HCT116 (cell line): ENCODE measurements at regions not wholly inside any gene's neighbourhood (a gene's known extent, or its start where the extent isn't known, plus 50 kb on each side); places are given as distances from the start of the nearest gene placed in this dataset.
"Not testable (repeated sequence)": the region's sequence is repeated elsewhere in the genome, so short reads cannot be mapped to it uniquely, and the experiment has no call there.

Experiments used
- ATAC-seq: fragments of 200-7000 bp; cut with Tn5 transposase; 2 replicates; pipeline ENCODE4 v1.9.1; 2020; ENCODE audit warnings: mild to moderate bottlenecking, moderate library complexity
- BruUV-seq: library from RNA; stranded (reverse); fragments of 400-500 nt; replicated peaks from 2 replicates; lab custom pipeline; 2021; lab: Mats Ljungman, UMichigan
- CTCF ChIA-PET: fragments of 300-600 bp; sonication (Branson Sonifier 250); formaldehyde crosslinking; loops from one replicate; lab custom pipeline; 2021; ENCODE audit warnings: antibody characterized with exemption; lab: Charles Lee
- POLR2A ChIA-PET: fragments of 300-600, 350-600 bp; sonication (Branson Sonifier 250); formaldehyde crosslinking; loops from one replicate; lab custom pipeline; 2021; ENCODE audit warnings: antibody characterized with exemption; lab: Charles Lee
- RAD21 ChIA-PET, 2 experiments: fragments of 300-600 bp; sonication (Branson Sonifier 250); formaldehyde crosslinking; loops; one replicate each; lab custom pipeline; 2023; ENCODE audit warnings: low total read pairs in 2 of 2; ENCODE audit not compliant: uncharacterized antibody in 2 of 2, unreplicated experiment in 2 of 2, low non-redundant PET in 1 of 2; lab: Charles Lee
- DNase-seq: peaks from one replicate; pipeline ENCODE4 v3.0.0-alpha.2; 2010; ENCODE audit warnings: low read depth, low spot score
- H2AFZ ChIP-seq: fragments of 200-600 bp; shearing (Covaris generic), sonication (generic); 2 replicates; pipeline ENCODE4 v1.6.1; 2017; ENCODE audit warnings: low read depth, mixed run types, mixed read lengths, antibody characterized with exemption, low read length; ENCODE audit not compliant: poor library complexity, severe bottlenecking
- H3K27ac ChIP-seq: 2 replicates; pipeline ENCODE4 v1.5.1; 2012; ENCODE audit warnings: low read depth, low read length
- H3K27me3 ChIP-seq: fragments of 200-600 bp; sonication (generic); 2 replicates; pipeline ENCODE4 v1.6.1; 2016; ENCODE audit warnings: mixed run types, low read length, mixed read lengths; ENCODE audit not compliant: insufficient read depth
- H3K36me3 ChIP-seq, 2 experiments: fragments of 200-500 bp in 1 of 2; fragments of 200-600 bp in 1 of 2; sonication (Bioruptor generic) in 1 of 2; sonication (generic) in 1 of 2; 2 replicates each; pipeline versions ENCODE4 v1.5.1 to v1.6.1; 2014 to 2016; ENCODE audit warnings: low read length in 2 of 2, inconsistent platforms in 1 of 2, mixed read lengths in 1 of 2, mixed run types in 1 of 2; ENCODE audit not compliant: insufficient read depth in 2 of 2, control insufficient read depth in 1 of 2
- H3K4me1 ChIP-seq, 2 experiments: fragments of 200-600 bp in 1 of 2; sonication (generic) in 1 of 2; 2 replicates each; pipeline versions ENCODE4 v1.5.1 to v1.6.1; 2012 to 2017; ENCODE audit warnings: low read length in 2 of 2, inconsistent platforms in 1 of 2, mild to moderate bottlenecking in 1 of 2, mixed read lengths in 1 of 2, mixed run types in 1 of 2, moderate library complexity in 1 of 2; ENCODE audit not compliant: insufficient read depth in 2 of 2, control insufficient read depth in 1 of 2
- H3K4me2 ChIP-seq: fragments of 200-600 bp; sonication (generic); 2 replicates; pipeline ENCODE4 v1.6.1; 2017; ENCODE audit warnings: mixed run types, low read length, mixed read lengths
- H3K4me3 ChIP-seq, 2 experiments: fragments of 200-600 bp in 1 of 2; sonication (generic) in 1 of 2; replicated peaks in 1 of 2; 2 replicates each; pipeline ENCODE4 v1.5.1; 2011 to 2016; ENCODE audit warnings: low read length in 2 of 2, control low read depth in 1 of 2, low read depth in 1 of 2, mild to moderate bottlenecking in 1 of 2, mixed read lengths in 1 of 2, mixed run types in 1 of 2
- H3K79me2 ChIP-seq: fragments of 200-600 bp; sonication (generic); 2 replicates; pipeline ENCODE4 v1.6.1; 2017; ENCODE audit warnings: mild to moderate bottlenecking, mixed run types, low read length, moderate library complexity, mixed read lengths; ENCODE audit not compliant: insufficient read depth
- H3K9ac ChIP-seq: fragments of 200-600 bp; sonication (generic); 2 replicates; pipeline ENCODE4 v1.6.1; 2016; ENCODE audit warnings: low read length, mixed read lengths
- H3K9me2 ChIP-seq: fragments of 200-600 bp; sonication (generic), shearing (Covaris generic); 2 replicates; pipeline ENCODE4 v1.6.1; 2017; ENCODE audit warnings: mixed run types, mild to moderate bottlenecking, moderate library complexity; ENCODE audit not compliant: insufficient read depth
- H3K9me3 ChIP-seq, 2 experiments: fragments of 200-500 bp in 1 of 2; fragments of 200-600 bp in 1 of 2; sonication (Bioruptor generic) in 1 of 2; sonication (generic) in 1 of 2; 2 replicates each; pipeline ENCODE4 v1.6.1; 2014 to 2017; ENCODE audit warnings: low read length in 2 of 2, mixed read lengths in 2 of 2, inconsistent platforms in 1 of 2, low read depth in 1 of 2, mild to moderate bottlenecking in 1 of 2, mixed run types in 1 of 2, moderate library complexity in 1 of 2; ENCODE audit not compliant: control insufficient read depth in 1 of 2, insufficient read depth in 1 of 2
- H4K20me1 ChIP-seq: fragments of 200-600 bp; sonication (generic), shearing (Covaris generic); 2 replicates; pipeline ENCODE4 v1.6.1; 2017; ENCODE audit warnings: mixed run types, mild to moderate bottlenecking, moderate library complexity; ENCODE audit not compliant: insufficient read depth
- CBX3 ChIP-seq: IDR thresholded peaks from 2 replicates; pipeline ENCODE4 v1.6.1; 2012; ENCODE audit warnings: low read depth
- ELF1 ChIP-seq: IDR thresholded peaks from 2 replicates; pipeline ENCODE4 v1.6.1; 2012; ENCODE audit warnings: low read depth, borderline replicate concordance
- EZH2 ChIP-seq: fragments of 200-600 bp; sonication (generic); IDR thresholded peaks from 2 replicates; pipeline ENCODE4 v1.6.1; 2017; ENCODE audit warnings: antibody characterized with exemption, mixed run types
- JUND ChIP-seq: IDR thresholded peaks from 2 replicates; pipeline ENCODE4 v1.6.1; 2012
- POLR2A ChIP-seq: IDR thresholded peaks from 2 replicates; pipeline ENCODE4 v1.7.0; 2011; ENCODE audit warnings: borderline replicate concordance; ENCODE audit not compliant: insufficient read depth, insufficient read length; ENCODE audit errors: extremely low read depth
- SIN3A ChIP-seq: IDR thresholded peaks from 2 replicates; pipeline ENCODE4 v1.6.1; 2012; ENCODE audit warnings: low read depth
- SP1 ChIP-seq: IDR thresholded peaks from 2 replicates; pipeline ENCODE4 v1.6.1; 2012; ENCODE audit warnings: low read depth
- SRF ChIP-seq: IDR thresholded peaks from 2 replicates; pipeline ENCODE4 v1.6.1; 2012; ENCODE audit warnings: low read depth
- TCF7L2 ChIP-seq: IDR thresholded peaks from 2 replicates; pipeline ENCODE4 v1.7.0; 2011; ENCODE audit warnings: borderline replicate concordance, inconsistent platforms; ENCODE audit not compliant: insufficient read depth, insufficient read length; ENCODE audit errors: extremely low read depth
- ZNF274 ChIP-seq: fragments of 200-500 bp; sonication (Bioruptor generic); IDR thresholded peaks from 2 replicates; pipeline ENCODE4 v1.6.1; 2014; ENCODE audit warnings: mild to moderate bottlenecking, low read depth, low read length, inconsistent platforms
- intact Hi-C: fragments of 100-400 bp; cut with micrococcal nuclease; formaldehyde crosslinking; loops from 2 replicates; pipeline ENCODE4 v1.10.0; 2022
- TF ChIP-seq, protein P1 (sequence below): IDR thresholded peaks from 2 replicates; pipeline ENCODE4 v1.6.1; 2012
- TF ChIP-seq, protein P2 (sequence below): IDR thresholded peaks from 2 replicates; pipeline ENCODE4 v1.6.1; 2011; ENCODE audit warnings: mild to moderate bottlenecking, low read length, moderate library complexity; ENCODE audit not compliant: insufficient replicate concordance; ENCODE audit errors: extremely low read depth
- TF ChIP-seq, protein P3 (sequence below), 3 experiments: fragments of 200-600 bp in 1 of 3; sonication (generic) in 1 of 3; IDR thresholded peaks in 2 of 3; conservative IDR thresholded peaks in 1 of 3; 2 replicates each; pipeline ENCODE4 v1.5.1; 2012 to 2017; ENCODE audit warnings: low read depth in 2 of 3, low read length in 2 of 3, antibody characterized with exemption in 1 of 3, borderline replicate concordance in 1 of 3, control low read depth in 1 of 3, mild to moderate bottlenecking in 1 of 3, mixed read lengths in 1 of 3, mixed run types in 1 of 3, moderate library complexity in 1 of 3; ENCODE audit not compliant: insufficient read depth in 1 of 3
- TF ChIP-seq, protein P4 (sequence below): IDR thresholded peaks from 2 replicates; pipeline ENCODE4 v1.6.1; 2012; ENCODE audit warnings: low read depth

GRCh38 chr6:134569996-134570395 lies 252.1 kb upstream of the SGK1 start:
- RAD21 ChIA-PET, DNase-seq, H3K4me3 ChIP-seq, H3K9me3 ChIP-seq, H3K4me2 ChIP-seq, H3K9ac ChIP-seq, H3K79me2 ChIP-seq, intact Hi-C loops, H3K27me3 ChIP-seq, H4K20me1 ChIP-seq, BruUV-seq, POLR2A ChIA-PET, H3K9me2 ChIP-seq, H2AFZ ChIP-seq, H3K27ac ChIP-seq, H3K36me3 ChIP-seq, CTCF ChIA-PET, H3K4me1 ChIP-seq, ATAC-seq: not testable (repeated sequence)

- no peak overlapping the region for H3K4me2 ChIP-seq
- no peaks in the 10 kb centered on the region for H3K27me3 ChIP-seq
- no TSS peak for BruUV-seq
- no peaks in the 10 kb centered on the region for H3K9me3 ChIP-seq
- no peaks in the 10 kb centered on the region for H4K20me1 ChIP-seq
- no peaks in the 10 kb centered on the region for H3K9me2 ChIP-seq
- no peak overlapping the region for H3K4me3 ChIP-seq
- ChIA-PET CTCF (no interaction called here), RAD21 (no interaction called here), POLR2A (no interaction called here)
- H3K79me2 ChIP-seq = no peaks in the 10 kb centered on the region
- H3K36me3 ChIP-seq = no peaks in the 10 kb centered on the region
- no peak for ATAC-seq
- intact Hi-C loops = no loop called here
- no peak overlapping the region for H2AFZ ChIP-seq
- no peak overlapping the region for H3K27ac ChIP-seq
- no peak for DNase-seq
- no peaks in the 10 kb centered on the region for H3K4me1 ChIP-seq
- H3K9ac ChIP-seq = no peak overlapping the region
- TF ChIP-seq SRF = no peak
- TF ChIP-seq SP1 = no peak
- TF ChIP-seq, protein P1, sequence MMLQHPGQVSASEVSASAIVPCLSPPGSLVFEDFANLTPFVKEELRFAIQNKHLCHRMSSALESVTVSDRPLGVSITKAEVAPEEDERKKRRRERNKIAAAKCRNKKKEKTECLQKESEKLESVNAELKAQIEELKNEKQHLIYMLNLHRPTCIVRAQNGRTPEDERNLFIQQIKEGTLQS = no peak
- no peak for TF ChIP-seq TCF7L2
- TF ChIP-seq, protein P2, sequence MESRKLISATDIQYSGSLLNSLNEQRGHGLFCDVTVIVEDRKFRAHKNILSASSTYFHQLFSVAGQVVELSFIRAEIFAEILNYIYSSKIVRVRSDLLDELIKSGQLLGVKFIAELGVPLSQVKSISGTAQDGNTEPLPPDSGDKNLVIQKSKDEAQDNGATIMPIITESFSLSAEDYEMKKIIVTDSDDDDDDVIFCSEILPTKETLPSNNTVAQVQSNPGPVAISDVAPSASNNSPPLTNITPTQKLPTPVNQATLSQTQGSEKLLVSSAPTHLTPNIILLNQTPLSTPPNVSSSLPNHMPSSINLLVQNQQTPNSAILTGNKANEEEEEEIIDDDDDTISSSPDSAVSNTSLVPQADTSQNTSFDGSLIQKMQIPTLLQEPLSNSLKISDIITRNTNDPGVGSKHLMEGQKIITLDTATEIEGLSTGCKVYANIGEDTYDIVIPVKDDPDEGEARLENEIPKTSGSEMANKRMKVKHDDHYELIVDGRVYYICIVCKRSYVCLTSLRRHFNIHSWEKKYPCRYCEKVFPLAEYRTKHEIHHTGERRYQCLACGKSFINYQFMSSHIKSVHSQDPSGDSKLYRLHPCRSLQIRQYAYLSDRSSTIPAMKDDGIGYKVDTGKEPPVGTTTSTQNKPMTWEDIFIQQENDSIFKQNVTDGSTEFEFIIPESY = no peak
- no peak for TF ChIP-seq ELF1
- TF ChIP-seq, protein P3, sequence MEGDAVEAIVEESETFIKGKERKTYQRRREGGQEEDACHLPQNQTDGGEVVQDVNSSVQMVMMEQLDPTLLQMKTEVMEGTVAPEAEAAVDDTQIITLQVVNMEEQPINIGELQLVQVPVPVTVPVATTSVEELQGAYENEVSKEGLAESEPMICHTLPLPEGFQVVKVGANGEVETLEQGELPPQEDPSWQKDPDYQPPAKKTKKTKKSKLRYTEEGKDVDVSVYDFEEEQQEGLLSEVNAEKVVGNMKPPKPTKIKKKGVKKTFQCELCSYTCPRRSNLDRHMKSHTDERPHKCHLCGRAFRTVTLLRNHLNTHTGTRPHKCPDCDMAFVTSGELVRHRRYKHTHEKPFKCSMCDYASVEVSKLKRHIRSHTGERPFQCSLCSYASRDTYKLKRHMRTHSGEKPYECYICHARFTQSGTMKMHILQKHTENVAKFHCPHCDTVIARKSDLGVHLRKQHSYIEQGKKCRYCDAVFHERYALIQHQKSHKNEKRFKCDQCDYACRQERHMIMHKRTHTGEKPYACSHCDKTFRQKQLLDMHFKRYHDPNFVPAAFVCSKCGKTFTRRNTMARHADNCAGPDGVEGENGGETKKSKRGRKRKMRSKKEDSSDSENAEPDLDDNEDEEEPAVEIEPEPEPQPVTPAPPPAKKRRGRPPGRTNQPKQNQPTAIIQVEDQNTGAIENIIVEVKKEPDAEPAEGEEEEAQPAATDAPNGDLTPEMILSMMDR (IDR thresholded peaks at IDR 0.05 in 2 of 3, conservative IDR thresholded peaks at IDR 0.05 in 1 of 3; ENCODE audit: borderline replicate concordance in 1 of 3, insufficient read depth in 1 of 3, low read depth in 2 of 3, low read length in 2 of 3) = no peak
- TF ChIP-seq CBX3 = no peak
- TF ChIP-seq ZNF274 = no peak
- TF ChIP-seq POLR2A = no peak
- no peak for TF ChIP-seq SIN3A
- TF ChIP-seq, protein P4, sequence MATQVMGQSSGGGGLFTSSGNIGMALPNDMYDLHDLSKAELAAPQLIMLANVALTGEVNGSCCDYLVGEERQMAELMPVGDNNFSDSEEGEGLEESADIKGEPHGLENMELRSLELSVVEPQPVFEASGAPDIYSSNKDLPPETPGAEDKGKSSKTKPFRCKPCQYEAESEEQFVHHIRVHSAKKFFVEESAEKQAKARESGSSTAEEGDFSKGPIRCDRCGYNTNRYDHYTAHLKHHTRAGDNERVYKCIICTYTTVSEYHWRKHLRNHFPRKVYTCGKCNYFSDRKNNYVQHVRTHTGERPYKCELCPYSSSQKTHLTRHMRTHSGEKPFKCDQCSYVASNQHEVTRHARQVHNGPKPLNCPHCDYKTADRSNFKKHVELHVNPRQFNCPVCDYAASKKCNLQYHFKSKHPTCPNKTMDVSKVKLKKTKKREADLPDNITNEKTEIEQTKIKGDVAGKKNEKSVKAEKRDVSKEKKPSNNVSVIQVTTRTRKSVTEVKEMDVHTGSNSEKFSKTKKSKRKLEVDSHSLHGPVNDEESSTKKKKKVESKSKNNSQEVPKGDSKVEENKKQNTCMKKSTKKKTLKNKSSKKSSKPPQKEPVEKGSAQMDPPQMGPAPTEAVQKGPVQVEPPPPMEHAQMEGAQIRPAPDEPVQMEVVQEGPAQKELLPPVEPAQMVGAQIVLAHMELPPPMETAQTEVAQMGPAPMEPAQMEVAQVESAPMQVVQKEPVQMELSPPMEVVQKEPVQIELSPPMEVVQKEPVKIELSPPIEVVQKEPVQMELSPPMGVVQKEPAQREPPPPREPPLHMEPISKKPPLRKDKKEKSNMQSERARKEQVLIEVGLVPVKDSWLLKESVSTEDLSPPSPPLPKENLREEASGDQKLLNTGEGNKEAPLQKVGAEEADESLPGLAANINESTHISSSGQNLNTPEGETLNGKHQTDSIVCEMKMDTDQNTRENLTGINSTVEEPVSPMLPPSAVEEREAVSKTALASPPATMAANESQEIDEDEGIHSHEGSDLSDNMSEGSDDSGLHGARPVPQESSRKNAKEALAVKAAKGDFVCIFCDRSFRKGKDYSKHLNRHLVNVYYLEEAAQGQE = no peak
- TF ChIP-seq EZH2 = no peak
- no peak for TF ChIP-seq JUND
Measured at GRCh38 chr6:134564705-134565104, 246.8 kb upstream of the SGK1 start.
